SK-N-SH (cell line): ENCODE measurements at regions not wholly inside any gene's neighbourhood (a gene's known extent, or its start where the extent isn't known, plus 50 kb on each side); places are given as distances from the start of the nearest gene placed in this dataset.

ENCODE experiments used
- CTCF ChIA-PET: fragments of 300-600, 350-600 bp; formaldehyde crosslinking; extraction: SDS; loops from one replicate; lab custom pipeline; 2021; lab: Yijun Ruan, JAX
- POLR2A ChIA-PET: fragments of 350-600 bp; sonication (Branson Sonifier 250); formaldehyde crosslinking; extraction: SDS; loops from one replicate; lab custom pipeline; 2020; ENCODE audit warnings: antibody characterized with exemption, inconsistent platforms; lab: Yijun Ruan, JAX
- DNase-seq: peaks from one replicate; pipeline ENCODE4 v3.0.0; 2012
- H2AFZ ChIP-seq: fragments of 200-600 bp; sonication (generic); 2 replicates; pipeline ENCODE4 v1.8.1; 2016; ENCODE audit warnings: antibody characterized with exemption, mild to moderate bottlenecking, low read depth
- H3F3A ChIP-seq: fragments of 200-600 bp; sonication (generic); replicated peaks from 2 replicates; pipeline ENCODE3; 2016; ENCODE audit warnings: antibody characterized with exemption, mild to moderate bottlenecking; ENCODE audit not compliant: insufficient read depth
- H3K27ac ChIP-seq, 2 experiments: fragments of 200-500 bp in 1 of 2; fragments of 200-600 bp in 1 of 2; sonication (Bioruptor generic) in 1 of 2; sonication (generic), shearing (Covaris generic) in 1 of 2; 2 replicates each; pipeline versions ENCODE4 v1.5.1 to v1.6.1; 2014 to 2016; ENCODE audit warnings: low read depth in 2 of 2, inconsistent platforms in 1 of 2, low read length in 1 of 2, mild to moderate bottlenecking in 1 of 2, mixed read lengths in 1 of 2
- H3K27me3 ChIP-seq: fragments of 200-600 bp; sonication (generic), shearing (Covaris generic); 2 replicates; pipeline ENCODE4 v1.6.1; 2016; ENCODE audit warnings: mixed run types; ENCODE audit not compliant: insufficient read depth
- H3K36me3 ChIP-seq, 2 experiments: fragments of 200-500 bp in 1 of 2; fragments of 200-600 bp in 1 of 2; sonication (Bioruptor generic) in 1 of 2; sonication (generic) in 1 of 2; replicated peaks in 1 of 2; 2 replicates each; pipeline versions ENCODE3 to v1.5.1; 2014 to 2016; ENCODE audit warnings: low read length in 1 of 2, mild to moderate bottlenecking in 1 of 2; ENCODE audit not compliant: insufficient read depth in 2 of 2, control insufficient read depth in 1 of 2
- H3K4me1 ChIP-seq, 2 experiments: fragments of 200-500 bp in 1 of 2; fragments of 200-600 bp in 1 of 2; sonication (Bioruptor generic) in 1 of 2; sonication (generic), shearing (Covaris generic) in 1 of 2; 2 replicates each; pipeline versions ENCODE4 v1.5.1 to v1.6.1; 2014 to 2016; ENCODE audit warnings: low read depth in 1 of 2, low read length in 1 of 2, mixed run types in 1 of 2; ENCODE audit not compliant: insufficient read depth in 2 of 2, control insufficient read depth in 1 of 2
- H3K4me2 ChIP-seq: fragments of 200-600 bp; sonication (generic), shearing (Covaris generic); 2 replicates; pipeline ENCODE4 v1.6.1; 2017; ENCODE audit warnings: mixed run types
- H3K4me3 ChIP-seq, 2 experiments: fragments of 200-500 bp in 1 of 2; fragments of 200-600 bp in 1 of 2; sonication (Bioruptor generic) in 1 of 2; sonication (generic), shearing (Covaris generic) in 1 of 2; 2 replicates each; pipeline versions ENCODE4 v1.5.1 to v1.8.1; 2014 to 2016; ENCODE audit warnings: low read depth in 2 of 2, inconsistent platforms in 1 of 2, low read length in 1 of 2, mild to moderate bottlenecking in 1 of 2, mixed read lengths in 1 of 2, moderate library complexity in 1 of 2
- H3K79me2 ChIP-seq: fragments of 200-600 bp; sonication (generic); 2 replicates; pipeline ENCODE4 v1.8.1; 2017; ENCODE audit warnings: mild to moderate bottlenecking; ENCODE audit not compliant: insufficient read depth
- H3K9ac ChIP-seq: fragments of 200-600 bp; sonication (generic); 2 replicates; pipeline ENCODE4 v1.6.1; 2017; ENCODE audit warnings: mixed run types
- H3K9me2 ChIP-seq: fragments of 200-600 bp; sonication (generic); 2 replicates; pipeline ENCODE4 v1.6.1; 2017; ENCODE audit warnings: mixed run types
- H3K9me3 ChIP-seq: fragments of 200-600 bp; sonication (generic); 2 replicates; pipeline ENCODE4 v1.6.1; 2017; ENCODE audit warnings: mixed run types, mild to moderate bottlenecking, moderate library complexity
- H4K20me1 ChIP-seq: fragments of 200-600 bp; sonication (generic); 2 replicates; pipeline ENCODE4 v1.6.1; 2017; ENCODE audit warnings: mild to moderate bottlenecking, mixed run types; ENCODE audit not compliant: insufficient read depth
- CHD2 ChIP-seq: fragments of 150-350 bp; IDR thresholded peaks from 2 replicates; pipeline ENCODE4 v1.6.1; 2018; ENCODE audit warnings: low read length; ENCODE audit not compliant: partially characterized antibody
- ELF1 ChIP-seq: IDR thresholded peaks from 2 replicates; pipeline ENCODE4 v1.4.0; 2012
- EP300 ChIP-seq, 2 experiments: IDR thresholded peaks; 2 replicates each; pipeline versions ENCODE4 v1.4.0 to v1.6.1; 2012; ENCODE audit warnings: borderline replicate concordance in 1 of 2, low read depth in 1 of 2, low read length in 1 of 2
- FOSL2 ChIP-seq: IDR thresholded peaks from 2 replicates; pipeline ENCODE4 v1.4.0; 2012; ENCODE audit warnings: low read depth, mild to moderate bottlenecking, moderate library complexity, borderline replicate concordance
- FOXM1 ChIP-seq: IDR thresholded peaks from 2 replicates; pipeline ENCODE4 v1.4.0; 2012; ENCODE audit warnings: low read depth, mild to moderate bottlenecking
- GABPA ChIP-seq: IDR thresholded peaks from 2 replicates; pipeline ENCODE4 v1.4.0; 2012; ENCODE audit warnings: low read depth, mild to moderate bottlenecking
- GATA2 ChIP-seq: sonication (generic); formaldehyde crosslinking; IDR thresholded peaks from 2 replicates; pipeline ENCODE4 v1.5.0; 2020; ENCODE audit warnings: mild to moderate bottlenecking, missing genetic modification reagents
- IRF3 ChIP-seq: fragments of 150-350 bp; IDR thresholded peaks from 2 replicates; pipeline ENCODE4 v1.6.1; 2016; ENCODE audit warnings: mild to moderate bottlenecking, low read depth, low read length
- JUND ChIP-seq: IDR thresholded peaks from 2 replicates; pipeline ENCODE4 v1.4.0; 2012
- MAX ChIP-seq: IDR thresholded peaks from 2 replicates; pipeline ENCODE4 v1.4.0; 2012; ENCODE audit warnings: low read depth
- NRF1 ChIP-seq: IDR thresholded peaks from 2 replicates; pipeline ENCODE4 v1.6.1; 2012; ENCODE audit warnings: low read depth, mild to moderate bottlenecking, low read length
- PBX3 ChIP-seq: IDR thresholded peaks from 2 replicates; pipeline ENCODE4; 2012
- POLR2AphosphoS5 ChIP-seq: IDR thresholded peaks from 2 replicates; pipeline ENCODE4 v1.6.1; 2012; ENCODE audit warnings: low read depth, low read length
- RAD21 ChIP-seq: IDR thresholded peaks from 2 replicates; pipeline ENCODE4 v1.6.1; 2012; ENCODE audit warnings: mild to moderate bottlenecking, low read length
- RCOR1 ChIP-seq: fragments of 150-350 bp; IDR thresholded peaks from 2 replicates; pipeline ENCODE4 v1.6.1; 2017; ENCODE audit warnings: antibody characterized with exemption, low read length
- RXRA ChIP-seq: IDR thresholded peaks from 2 replicates; pipeline ENCODE4 v1.4.0; 2012; ENCODE audit warnings: low read depth, mild to moderate bottlenecking, borderline replicate concordance
- SIN3A ChIP-seq: IDR thresholded peaks from 2 replicates; pipeline ENCODE4 v1.6.1; 2012; ENCODE audit warnings: low read depth, mild to moderate bottlenecking, low read length, moderate library complexity, borderline replicate concordance
- TAF1 ChIP-seq: IDR thresholded peaks from 2 replicates; pipeline ENCODE4 v1.6.1; 2012; ENCODE audit warnings: low read depth, mild to moderate bottlenecking, low read length, moderate library complexity, borderline replicate concordance
- YY1 ChIP-seq: IDR thresholded peaks from 2 replicates; pipeline ENCODE4 v1.4.0; 2012; ENCODE audit warnings: low read depth, mild to moderate bottlenecking
- WGBS: methylation state at CpG from one replicate; pipeline ENCODE4 v1.1.6; 2017; ENCODE audit warnings: low lambda C conversion rate; 5-methylcytosine and 5-hydroxymethylcytosine counted together
- TF ChIP-seq, protein P1 (sequence below): IDR thresholded peaks from 2 replicates; pipeline ENCODE4 v1.4.0; 2012; ENCODE audit warnings: low read depth, borderline replicate concordance

DNA sequence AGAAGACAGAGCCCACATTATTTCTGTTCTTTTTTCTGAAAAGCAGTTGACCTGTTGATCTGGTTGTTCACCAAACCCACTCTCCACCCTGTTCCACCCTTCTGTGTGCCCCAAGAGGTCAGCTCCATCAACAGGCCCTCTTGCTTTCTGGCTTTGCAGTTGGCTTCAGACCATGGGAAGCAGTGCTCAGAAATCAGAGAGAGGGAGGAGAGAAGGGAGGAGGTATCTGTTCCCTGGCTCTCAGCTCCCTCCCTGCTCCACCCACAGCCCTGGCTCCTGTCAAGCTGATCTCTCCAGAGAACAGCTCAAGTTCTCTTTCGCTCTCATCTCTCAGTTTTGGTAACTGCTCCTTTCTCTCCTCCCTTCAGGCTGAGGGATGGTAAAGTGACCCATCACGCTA is 144.2 kb upstream of the RAI14 start:
- Histone ChIP-seq H3K9ac (no peak overlapping the region), H3K79me2 (no peaks in the 10 kb centered on the region), H3K4me1 (peaks cover 0 to 5% of the 10 kb centered on the region in 2 experiments; a peak in 1 of 4 replicates), H3F3A (peaks cover 6% of the 10 kb centered on the region), H3K27ac (no peak overlapping the region), H2AFZ (0 out of 2 replicates have a peak overlapping the region, but pooled peaks have one; percentile 49), H3K27me3 (no peaks in the 10 kb centered on the region), H3K4me2 (no peak overlapping the region), H3K9me2 (no peaks in the 10 kb centered on the region), H4K20me1 (no peaks in the 10 kb centered on the region), H3K4me3 (no peak overlapping the region), H3K36me3 (no peaks in the 10 kb centered on the region), H3K9me3 (no peaks in the 10 kb centered on the region)
- TF ChIP-seq FOXM1 (no peak), RAD21 (no peak), IRF3 (no peak), YY1 (no peak), SIN3A (no peak), FOSL2 (no peak), RCOR1 (no peak), CHD2 (no peak), JUND (no peak), RXRA (no peak), MAX (no peak), GABPA (no peak), ELF1 (no peak)
- TF ChIP-seq, protein P1, sequence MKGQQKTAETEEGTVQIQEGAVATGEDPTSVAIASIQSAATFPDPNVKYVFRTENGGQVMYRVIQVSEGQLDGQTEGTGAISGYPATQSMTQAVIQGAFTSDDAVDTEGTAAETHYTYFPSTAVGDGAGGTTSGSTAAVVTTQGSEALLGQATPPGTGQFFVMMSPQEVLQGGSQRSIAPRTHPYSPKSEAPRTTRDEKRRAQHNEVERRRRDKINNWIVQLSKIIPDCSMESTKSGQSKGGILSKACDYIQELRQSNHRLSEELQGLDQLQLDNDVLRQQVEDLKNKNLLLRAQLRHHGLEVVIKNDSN: no peak
- ChIA-PET POLR2A (no interaction called here), CTCF (interaction anchor here (2.1 kb wide), 1 partner anchor 11 kb away, joined by 10 read pairs; no protein-coding TSS in a partner anchor)
- DNase-seq: no peak
- 84% methylated on average over 2 of the region's 2 CpGs for WGBS

DNA sequence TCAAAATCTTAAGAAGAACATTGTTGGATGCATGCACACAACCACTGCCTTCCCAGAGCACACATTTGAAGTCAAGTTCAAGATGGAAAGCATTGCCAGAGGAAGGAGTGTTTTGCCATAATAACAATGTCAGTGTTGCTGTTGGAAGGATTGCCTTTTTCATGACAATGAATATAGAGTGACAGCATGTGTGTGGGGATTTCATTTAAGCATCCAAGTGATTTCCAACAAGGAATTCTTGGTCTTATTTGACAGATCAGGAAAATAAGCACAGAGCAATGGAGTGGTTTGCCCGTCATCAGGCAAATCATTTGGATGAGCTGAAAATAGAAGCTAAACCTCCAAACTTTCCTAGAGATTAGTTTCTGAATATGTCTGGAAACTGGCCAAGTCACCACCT is 140.0 kb upstream of the RAI14 start:
- H3K4me2 ChIP-seq: no peak overlapping the region
- POLR2A ChIA-PET: no interaction called here
- DNase-seq: no peak
- H3K27me3 ChIP-seq: no peaks in the 10 kb centered on the region
- H3K4me3 ChIP-seq: no peak overlapping the region
- CTCF ChIA-PET: no interaction called here
- no peaks in the 10 kb centered on the region for H3K36me3 ChIP-seq
- H3K9ac ChIP-seq: no peak overlapping the region
- 100% methylated on average over 1 of the region's 1 CpG for WGBS
- no peak overlapping the region for H3K27ac ChIP-seq
- H4K20me1 ChIP-seq: no peaks in the 10 kb centered on the region
- 0 out of 2 replicates have a peak overlapping the region, but pooled peaks have one; percentile 45 for H2AFZ ChIP-seq
- no peaks in the 10 kb centered on the region for H3K9me3 ChIP-seq
- TF ChIP-seq EP300 (IDR thresholded peaks at IDR 0.05; ENCODE audit: borderline replicate concordance in 1 of 2, low read depth in 1 of 2, low read length in 1 of 2) (no peak), TAF1 (no peak), NRF1 (no peak), POLR2AphosphoS5 (no peak), FOXM1 (no peak), IRF3 (no peak), FOSL2 (no peak), PBX3 (no peak), RCOR1 (no peak), MAX (no peak), YY1 (no peak), RAD21 (no peak), GATA2 (CRISPR knock-in tag) (no peak)
- TF ChIP-seq, protein P1: no peak
- peaks cover 0 to 12% of the 10 kb centered on the region in 2 experiments; a peak in 2 of 4 replicates for H3K4me1 ChIP-seq
- H3K9me2 ChIP-seq: no peaks in the 10 kb centered on the region
- peaks cover 9% of the 10 kb centered on the region for H3F3A ChIP-seq
- no peaks in the 10 kb centered on the region for H3K79me2 ChIP-seq
